ENCODE measurements at regions not wholly inside any gene's neighbourhood (a gene's known extent, or its start where the extent isn't known, plus 50 kb on each side); places are given as distances from the start of the nearest gene placed in this dataset.

DNA sequence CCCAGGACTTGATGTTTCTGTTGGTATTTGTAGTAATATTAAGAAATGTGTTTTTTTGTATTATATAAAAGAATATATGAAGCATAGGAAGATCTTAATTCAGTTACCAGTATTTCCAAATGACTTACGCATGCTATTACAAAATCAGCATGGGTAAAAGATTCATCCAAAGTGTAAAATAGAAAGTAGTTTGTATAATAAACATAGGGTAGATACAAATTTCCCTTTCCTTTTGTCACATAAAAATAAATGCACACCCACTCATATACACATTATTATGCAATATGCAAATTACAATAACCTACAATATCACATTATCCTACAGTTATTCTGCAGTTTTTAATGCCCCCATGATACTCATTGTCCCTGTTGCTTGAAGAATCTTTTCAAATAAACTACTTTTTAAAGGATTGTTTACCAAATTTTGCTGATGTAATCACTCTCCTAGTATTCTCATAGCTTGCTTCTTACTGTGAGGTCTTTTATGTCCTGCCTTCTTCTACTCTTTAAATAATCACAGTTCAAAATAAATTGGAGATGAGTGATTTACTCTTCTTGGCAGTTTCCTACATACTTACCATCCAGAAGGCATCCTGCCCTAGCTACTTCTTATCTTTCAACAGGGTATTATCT, 244.0 kb downstream of the CASP12 start (continued):
- TF ChIP-seq GTF2F1 (IDR thresholded peaks at IDR 0.05; ENCODE audit: borderline replicate concordance, low read depth, low read length) (no peak), EZH2 (IDR thresholded peaks at IDR 0.05; ENCODE audit: low read depth, low read length, severe bottlenecking) (no peak), RFX5 (IDR thresholded peaks at IDR 0.05; ENCODE audit: borderline replicate concordance, low read depth, low read length) (no peak)

Data from H1 (cell line).